Thyroid gland (tissue), 4 donors: ENCODE measurements at regions not wholly inside any gene's neighbourhood (a gene's known extent, or its start where the extent isn't known, plus 50 kb on each side); places are given as distances from the start of the nearest gene placed in this dataset.

ENCODE experiments used
- DNase-seq, 2 donors: peaks; one replicate each; pipeline ENCODE4 v3.0.0-alpha.2; 2019
- H3K27ac ChIP-seq, 3 donors: fragments of 200-600 bp; sonication (generic); 1 replicate in 2 of 3; 2 replicates in 1 of 3; pipeline ENCODE4 v1.5.1; 2016 to 2019; ENCODE audit warnings: mild to moderate bottlenecking in 1 of 3, moderate library complexity in 1 of 3
- H3K27me3 ChIP-seq: fragments of 200-600 bp; sonication (generic); one replicate; pipeline ENCODE4 v1.5.1; 2019
- H3K36me3 ChIP-seq, 2 donors: fragments of 200-600 bp; sonication (generic); one replicate each; pipeline ENCODE4 v1.5.1; 2016 to 2019
- H3K4me1 ChIP-seq, 2 donors: fragments of 200-600 bp; sonication (generic); one replicate each; pipeline ENCODE4 v1.5.1; 2017 to 2019
- H3K4me3 ChIP-seq, 3 donors: fragments of 200-600 bp; sonication (generic); replicated peaks in 1 of 3; 1 replicate in 2 of 3; 2 replicates in 1 of 3; pipeline ENCODE4 v1.5.1; 2016; ENCODE audit warnings: mild to moderate bottlenecking in 1 of 3
- H3K9me3 ChIP-seq: fragments of 200-600 bp; sonication (generic); one replicate; pipeline ENCODE4 v1.5.1; 2017
- CTCF ChIP-seq, 6 experiments: fragments of 200-600 bp in 3 of 6; fragments of 450-650 bp in 3 of 6; sonication (generic) in 3 of 6; IDR thresholded peaks; one replicate each; pipeline ENCODE4 v1.5.1; 2016 to 2019; ENCODE audit warnings: antibody characterized with exemption in 6 of 6, mild to moderate bottlenecking in 2 of 6, inconsistent platforms in 1 of 6, moderate library complexity in 1 of 6
- POLR2A ChIP-seq, 2 donors: fragments of 450-650 bp; IDR thresholded peaks; one replicate each; pipeline ENCODE4 v1.6.1; 2017; ENCODE audit warnings: antibody characterized with exemption in 2 of 2, mild to moderate bottlenecking in 2 of 2, moderate library complexity in 1 of 2
- WGBS, 2 donors: methylation state at CpG; one replicate each; pipeline ENCODE4 v1.1.5; 2017; 5-methylcytosine and 5-hydroxymethylcytosine counted together
- intact Hi-C: fragments of 100-400 bp; cut with DNase I; formaldehyde crosslinking; loops from one replicate; pipeline ENCODE4 v1.15.1; 2023

GRCh38 chr20:48325656-48326433, 502.0 kb downstream of the PREX1 start:
- WGBS, 2 donors: 84 to 89% methylated on average over 24 to 31 of the region's 31 CpGs
- DNase-seq: no peak
- intact Hi-C loops: no loop called here

GRCh38 chr20:48324744-48325143, 503.1 kb downstream of the PREX1 start:
- Histone ChIP-seq H3K9me3 (no peaks in the 10 kb centered on the region), H3K4me3 (no peak overlapping the region), H3K27ac (no peak overlapping the region), H3K27me3 (no peaks in the 10 kb centered on the region), H3K4me1 (no peaks in the 10 kb centered on the region), H3K36me3 (no peaks in the 10 kb centered on the region)
- WGBS, 2 donors: 89 to 91% methylated on average over 4 of the region's 4 CpGs
- TF ChIP-seq CTCF (IDR thresholded peaks at IDR 0.05): no peak
- TF ChIP-seq POLR2A (IDR thresholded peaks at IDR 0.05): no peak
- no peak for DNase-seq
- intact Hi-C loops: no loop called here

More at GRCh38 chr20:48325656-48326433, 502.0 kb downstream of the PREX1 start:
- H3K36me3 ChIP-seq: no peaks in the 10 kb centered on the region
- no peaks in the 10 kb centered on the region for H3K27me3 ChIP-seq
- H3K27ac ChIP-seq: no peak overlapping the region
- no peaks in the 10 kb centered on the region for H3K9me3 ChIP-seq
- H3K4me3 ChIP-seq: no peak overlapping the region
- no peak for TF ChIP-seq POLR2A (IDR thresholded peaks at IDR 0.05)
- TF ChIP-seq CTCF (IDR thresholded peaks at IDR 0.05): no peak
- H3K4me1 ChIP-seq: no peaks in the 10 kb centered on the region

DNA sequence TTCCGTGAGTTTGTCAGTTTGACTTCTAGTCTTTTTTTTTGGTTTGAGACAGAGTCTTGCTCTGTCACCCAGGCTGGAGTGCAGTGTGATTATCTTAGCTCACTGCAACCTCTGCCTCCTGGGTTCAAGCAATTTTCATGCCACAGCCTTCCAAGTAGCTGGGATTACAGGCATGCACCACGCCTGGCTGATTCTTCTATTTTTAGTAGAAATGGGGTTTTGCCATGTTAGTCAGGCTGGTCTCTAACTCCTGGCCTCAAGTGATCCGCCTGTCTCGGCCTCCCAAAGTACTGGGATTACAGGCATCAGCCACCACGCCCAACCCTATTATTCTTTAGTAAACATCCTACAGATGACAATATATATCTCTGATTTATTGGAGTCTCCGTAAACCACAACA, 506.5 kb downstream of the PREX1 start:
- Histone ChIP-seq H3K36me3 (no peaks in the 10 kb centered on the region), H3K9me3 (no peaks in the 10 kb centered on the region), H3K4me3 (no peak overlapping the region), H3K4me1 (no peaks in the 10 kb centered on the region), H3K27me3 (no peaks in the 10 kb centered on the region), H3K27ac (no peak overlapping the region)
- WGBS, 2 donors: 85 to 89% methylated on average over 6 of the region's 6 CpGs
- intact Hi-C loops: no loop called here
- no peak for DNase-seq
- TF ChIP-seq CTCF (IDR thresholded peaks at IDR 0.05) (no peak), POLR2A (IDR thresholded peaks at IDR 0.05) (no peak)

DNA sequence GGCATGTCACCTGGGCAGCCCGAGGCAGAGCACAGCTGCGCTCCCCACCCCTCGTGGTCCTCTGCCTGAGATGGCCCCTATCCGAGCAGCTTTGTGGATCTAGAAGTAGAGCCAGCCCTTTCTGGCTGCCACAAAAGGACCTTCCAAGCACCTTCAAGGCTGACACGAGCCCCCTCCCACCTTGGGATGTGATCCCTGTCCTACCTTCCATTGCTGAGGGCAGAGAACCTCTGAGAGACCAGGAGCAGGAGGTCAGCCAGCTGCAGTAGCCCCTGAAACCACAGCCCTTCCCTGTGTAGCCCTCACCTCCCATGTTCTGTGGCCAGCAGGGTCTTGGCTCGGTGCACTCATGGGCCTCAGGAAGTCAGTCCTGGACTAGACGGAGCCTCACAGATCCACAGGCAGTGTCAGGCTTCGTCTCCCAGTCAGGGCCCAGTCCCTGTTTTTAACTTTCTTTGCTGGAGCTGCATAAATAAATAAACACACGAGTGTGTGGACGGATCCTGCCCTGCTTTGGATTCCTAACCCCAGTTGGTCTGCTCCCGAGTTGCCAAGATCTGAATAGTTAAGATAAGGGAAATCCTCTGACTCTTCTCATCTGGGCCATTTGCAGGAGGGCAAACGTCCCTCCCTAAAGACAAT, 507.7 kb downstream of the PREX1 start:
- no peak for TF ChIP-seq CTCF (IDR thresholded peaks at IDR 0.05)
- TF ChIP-seq POLR2A (IDR thresholded peaks at IDR 0.05): no peak
- H3K9me3 ChIP-seq: no peaks in the 10 kb centered on the region
- no peaks in the 10 kb centered on the region for H3K27me3 ChIP-seq
- H3K4me3 ChIP-seq: no peak overlapping the region
- no peaks in the 10 kb centered on the region for H3K36me3 ChIP-seq
- no peaks in the 10 kb centered on the region for H3K4me1 ChIP-seq
- no peak for DNase-seq
- no peak overlapping the region for H3K27ac ChIP-seq
- 62 to 69% methylated on average over 10 to 12 of the region's 12 CpGs for WGBS, 2 donors
- intact Hi-C loops: no loop called here

DNA sequence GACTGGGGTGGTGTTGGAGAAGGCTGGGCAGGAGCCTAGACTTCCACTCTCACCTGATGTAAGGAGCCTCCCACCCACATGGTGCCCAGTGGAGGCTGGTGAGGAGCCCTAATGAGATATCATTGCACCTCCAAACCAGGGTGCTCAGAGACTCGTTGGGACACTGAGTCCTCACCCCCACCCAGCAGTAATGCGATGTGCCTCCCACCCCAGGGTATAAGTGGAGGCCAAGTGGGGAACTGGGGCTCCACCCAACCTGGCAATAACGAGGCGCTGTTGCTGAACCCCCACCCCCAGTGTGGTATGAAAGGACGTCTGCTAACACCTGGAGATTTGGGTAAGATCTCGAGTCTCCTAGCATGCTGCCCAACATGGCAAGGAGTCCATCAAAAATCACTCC, 510.2 kb downstream of the PREX1 start:
- WGBS, 2 donors: 78 to 91% methylated on average over 4 of the region's 6 CpGs
- Histone ChIP-seq H3K27ac (no peak overlapping the region), H3K4me3 (no peak overlapping the region), H3K9me3 (no peaks in the 10 kb centered on the region), H3K36me3 (no peaks in the 10 kb centered on the region), H3K27me3 (no peaks in the 10 kb centered on the region), H3K4me1 (no peaks in the 10 kb centered on the region)
- TF ChIP-seq CTCF (IDR thresholded peaks at IDR 0.05) (no peak), POLR2A (IDR thresholded peaks at IDR 0.05) (no peak)
- intact Hi-C loops: no loop called here
- DNase-seq: no peak
